COLO829 (cell line): ENCODE measurements at regions not wholly inside any gene's neighbourhood (a gene's known extent, or its start where the extent isn't known, plus 50 kb on each side); places are given as distances from the start of the nearest gene placed in this dataset.

Experiments
- DNase-seq: peaks from one replicate; pipeline ENCODE4 v3.0.0; 2012; ENCODE audit warnings: low spot score

- DNase-seq = no peak
These were observed 170.1 kb downstream of the IGLL1 start for GRCh38 chr22:23409976-23410375.

DNA sequence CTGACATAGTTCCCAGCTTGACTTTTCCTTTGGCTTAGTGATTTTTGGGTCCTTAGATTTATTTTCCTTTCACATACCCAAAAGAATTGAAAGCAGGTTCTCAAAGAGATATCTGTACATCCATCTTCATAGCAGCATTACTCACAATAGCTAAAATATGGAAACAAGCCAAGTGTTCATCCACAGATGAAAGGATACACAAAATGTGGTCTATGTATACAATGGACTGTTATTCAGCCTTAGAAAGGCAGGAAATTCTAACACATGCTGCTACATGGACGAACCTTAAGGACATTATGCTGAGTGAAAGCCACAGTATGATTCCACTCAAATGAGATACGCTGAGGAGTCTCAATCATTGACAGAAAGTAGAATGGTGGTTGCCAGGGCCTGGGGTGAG lies 171.8 kb downstream of the IGLL1 start:
- DNase-seq = peak; percentile 70

- DNase-seq = no peak
These were observed 174.7 kb downstream of the IGLL1 start for GRCh38 chr22:23405366-23405851.

DNA sequence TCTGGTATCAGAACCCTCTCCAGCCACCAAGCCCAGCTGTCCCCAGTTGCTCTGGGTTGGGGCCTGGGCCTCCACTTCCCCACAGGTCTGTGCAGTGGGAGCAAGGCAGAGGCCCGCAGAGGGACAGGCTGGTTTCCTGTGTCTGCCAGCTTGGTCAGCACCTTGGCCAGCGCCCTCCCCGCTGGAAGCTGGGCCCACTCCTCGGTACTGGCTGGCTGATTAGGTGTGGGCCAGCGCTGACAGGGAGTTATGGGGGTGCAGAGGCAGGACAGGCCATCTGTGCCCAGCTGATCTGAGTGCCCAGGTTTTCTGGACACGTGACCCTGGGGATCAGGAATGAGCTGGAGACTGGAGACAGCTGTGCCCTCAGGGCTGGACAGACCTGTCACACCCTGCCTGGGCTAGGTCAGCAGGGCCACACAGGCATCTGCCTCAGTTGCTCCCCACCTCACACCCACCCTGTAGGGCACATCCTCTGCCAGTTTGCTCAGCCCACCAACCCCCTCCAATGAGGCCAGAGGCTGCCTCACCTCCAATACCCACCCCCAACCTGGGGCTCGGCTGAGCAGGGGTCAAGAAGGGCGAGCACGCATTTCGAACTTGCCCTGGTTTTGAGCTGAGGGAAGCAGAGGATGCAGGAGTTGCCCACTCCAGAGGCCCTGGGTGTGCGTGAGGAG lies 175.3 kb downstream of the IGLL1 start:
- DNase-seq = no peak

GRCh38 chr22:23403720-23404688 lies 176.1 kb downstream of the IGLL1 start:
- no peak for DNase-seq

DNA sequence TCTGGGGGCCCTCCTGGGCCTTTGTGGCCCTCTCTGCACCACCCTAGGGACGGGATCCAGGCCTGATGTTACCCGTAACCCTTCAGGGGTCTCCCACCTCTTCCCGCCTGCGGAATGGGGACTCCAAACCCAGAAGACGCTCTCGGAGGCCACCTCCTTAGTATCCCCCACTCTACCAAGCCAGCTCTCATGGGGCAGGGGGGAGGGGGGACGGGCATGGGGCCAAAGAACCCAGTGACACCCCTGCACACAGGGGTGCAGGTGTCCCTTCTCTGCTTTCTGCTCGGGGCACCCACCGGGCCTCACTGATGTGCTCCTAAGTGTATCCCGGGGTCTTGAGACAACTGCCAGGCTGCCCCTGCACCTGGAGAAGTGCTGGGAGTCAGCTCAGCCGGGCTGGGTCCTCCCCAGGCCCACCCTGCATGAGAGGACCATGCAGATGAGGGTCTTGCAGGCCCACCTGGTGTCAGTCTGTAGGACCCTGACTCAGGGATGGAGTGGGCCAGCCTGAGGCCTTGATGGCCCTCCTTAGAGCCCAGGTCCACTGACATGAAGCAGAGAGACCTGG lies 176.9 kb downstream of the IGLL1 start:
- DNase-seq = no peak

- peak; percentile 28 for DNase-seq
These were observed 177.6 kb downstream of the IGLL1 start for GRCh38 chr22:23402275-23403151.

DNA sequence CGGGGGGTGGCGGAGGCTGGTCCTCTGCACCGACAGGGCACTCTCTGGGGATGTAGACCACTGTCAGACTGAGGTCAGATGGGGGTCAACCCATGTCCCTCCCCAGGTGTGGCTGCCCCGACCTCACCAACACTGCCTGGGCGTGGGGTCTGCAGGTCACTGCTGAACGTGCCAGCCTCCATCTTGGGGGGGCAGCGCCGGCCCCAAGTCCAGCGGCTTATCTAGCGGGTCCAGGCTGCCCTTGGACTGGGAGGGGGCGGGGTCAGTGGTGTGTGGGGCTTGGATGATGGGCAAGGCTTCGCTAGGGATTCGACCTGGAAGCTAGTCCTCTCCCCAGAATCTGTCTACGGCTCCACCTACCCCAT lies 178.2 kb downstream of the IGLL1 start:
- DNase-seq = no peak

DNA sequence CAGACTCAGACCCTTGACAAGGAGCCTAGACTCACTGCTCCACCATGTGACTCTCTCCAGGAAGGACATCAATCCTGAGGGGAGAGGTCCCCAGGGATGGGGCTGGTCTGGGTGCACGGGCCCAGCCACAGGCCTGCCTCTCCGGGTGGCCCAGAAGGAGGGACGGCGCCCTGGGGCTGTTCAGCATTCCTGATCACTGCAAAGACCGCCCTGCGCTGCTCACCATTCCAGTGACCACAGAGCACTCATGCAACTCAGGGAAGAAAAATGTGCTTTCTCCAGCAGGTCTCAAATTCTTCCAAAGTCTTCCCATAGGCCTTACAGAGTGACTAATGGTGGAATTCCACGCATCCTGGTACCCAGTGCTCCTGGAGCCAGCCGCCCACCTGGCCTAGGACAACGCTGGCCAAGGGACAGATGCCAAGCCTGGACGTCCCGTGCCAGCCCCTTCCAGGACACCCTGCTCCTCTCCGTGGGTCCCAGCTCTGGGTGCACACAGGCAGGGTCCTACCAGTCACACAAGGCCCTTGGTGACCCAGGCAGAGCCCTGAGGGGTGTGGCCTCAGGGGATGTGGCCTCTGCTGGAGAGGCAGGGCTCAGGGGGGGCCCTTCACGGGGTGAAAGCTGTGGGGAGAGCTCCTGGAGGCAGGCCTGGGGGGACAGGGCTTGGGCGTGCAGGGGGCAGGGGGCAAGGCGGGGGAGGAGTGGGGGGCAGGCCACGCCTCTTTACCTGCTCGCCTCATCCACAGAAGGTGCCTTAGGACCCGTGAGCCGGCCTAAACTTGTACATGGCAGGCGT lies 178.8 kb downstream of the IGLL1 start:
- no peak for DNase-seq

- DNase-seq = no peak
These were observed 179.7 kb downstream of the IGLL1 start for GRCh38 chr22:23400286-23400981.

DNA sequence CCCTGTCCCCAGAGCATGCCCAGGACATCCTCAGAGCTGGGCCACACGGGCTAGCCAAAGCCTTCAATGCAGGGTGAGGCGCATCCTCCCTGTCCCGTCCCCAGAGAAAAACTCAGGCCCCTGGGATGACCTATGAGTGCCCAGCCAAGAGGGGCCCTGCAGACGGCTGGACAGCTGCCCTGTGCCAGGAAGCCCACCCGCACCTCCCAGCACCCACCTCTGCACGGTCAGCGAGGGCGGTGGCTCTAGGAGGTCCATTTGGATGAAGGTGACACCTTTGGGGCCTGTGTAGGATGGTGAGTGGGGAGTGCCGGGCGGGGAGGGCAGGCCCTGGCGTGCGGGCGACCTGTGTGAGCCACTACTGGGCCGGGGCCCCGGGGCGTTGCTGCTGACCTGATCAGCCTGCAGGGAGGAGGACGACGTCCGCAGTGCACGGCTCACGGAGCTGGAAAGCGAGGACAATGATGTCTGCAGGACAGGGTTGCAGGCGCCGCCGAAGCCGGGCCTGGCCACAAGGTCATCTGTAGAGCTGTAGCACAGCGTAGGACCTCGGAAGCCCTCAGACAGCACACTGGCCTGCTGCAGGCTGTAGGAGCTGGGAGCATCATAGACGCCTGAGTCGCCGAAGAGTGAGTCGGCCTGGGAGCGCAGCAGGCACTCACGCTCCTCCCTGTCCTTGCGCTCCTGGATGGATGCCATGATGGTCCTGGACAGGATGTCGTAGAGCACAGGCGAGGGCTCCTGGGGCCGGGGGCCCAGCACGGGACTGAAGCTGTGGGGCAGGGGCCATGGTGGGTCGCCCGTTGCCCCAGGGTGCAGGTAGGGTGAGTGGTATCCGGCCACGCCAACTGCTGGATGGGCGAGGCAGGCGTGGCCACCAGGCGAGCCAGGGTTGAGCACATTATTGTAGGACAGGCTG lies 180.5 kb downstream of the IGLL1 start:
- no peak for DNase-seq

DNA sequence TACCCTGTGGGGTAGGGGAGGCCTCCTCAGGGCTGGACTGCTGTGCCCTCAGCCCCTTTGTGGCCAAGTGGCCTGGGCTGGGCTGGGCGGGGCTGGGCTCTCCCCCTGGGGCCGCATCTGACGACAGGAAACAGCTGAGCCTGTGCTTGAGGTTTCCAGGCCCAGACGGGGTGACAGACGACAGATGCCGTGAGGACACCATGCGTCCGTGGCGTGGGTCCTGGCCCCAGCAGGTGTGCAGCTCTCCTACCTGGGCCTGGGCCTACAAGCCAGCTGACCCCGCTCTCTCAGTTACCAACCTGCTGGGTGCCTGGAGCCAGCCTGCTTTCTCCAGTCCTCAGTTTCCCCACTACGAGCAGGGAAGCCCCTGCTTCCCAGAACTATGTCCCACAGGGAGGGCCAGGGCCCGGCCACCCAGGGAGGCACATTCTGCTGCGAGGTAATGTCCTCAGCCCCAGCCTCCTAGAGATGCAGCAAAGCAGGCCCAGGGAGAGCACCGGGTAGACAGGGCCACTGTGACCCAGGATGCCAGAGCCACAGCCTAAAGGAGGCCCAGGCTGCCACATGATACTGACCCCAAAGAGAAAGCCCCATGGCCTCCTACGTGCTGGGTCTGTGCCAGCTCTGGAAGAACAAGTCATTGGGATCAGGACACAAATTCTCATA lies 181.3 kb downstream of the IGLL1 start:
- no peak for DNase-seq

- no peak for DNase-seq
These were observed 182.2 kb downstream of the IGLL1 start for GRCh38 chr22:23397613-23398567.

GRCh38 chr22:23397008-23397612 lies 183.0 kb downstream of the IGLL1 start:
- no peak for DNase-seq

GRCh38 chr22:23396362-23397007 lies 183.6 kb downstream of the IGLL1 start:
- no peak for DNase-seq

GRCh38 chr22:23395530-23396361 lies 184.3 kb downstream of the IGLL1 start:
- DNase-seq = no peak
